CD4-positive, alpha-beta T cell (primary cell): ENCODE measurements at regions not wholly inside any gene's neighbourhood (a gene's known extent, or its start where the extent isn't known, plus 50 kb on each side); places are given as distances from the start of the nearest gene placed in this dataset.

ENCODE experiments used
- ATAC-seq: fragments of 200-7000 bp; cut with Tn5 transposase; one replicate; pipeline ENCODE4 v1.10.0; 2022; ENCODE audit warnings: mild to moderate bottlenecking; ENCODE audit not compliant: poor library complexity
- CTCF ChIA-PET: fragments of 350-600 bp; sonication (Branson Sonifier 250); formaldehyde crosslinking; loops from one replicate; lab custom pipeline; 2021; ENCODE audit warnings: antibody characterized with exemption, inconsistent platforms; lab: Charles Lee
- POLR2A ChIA-PET: fragments of 350-600 bp; sonication (Branson Sonifier 250); formaldehyde crosslinking; loops from one replicate; lab custom pipeline; 2021; ENCODE audit warnings: antibody characterized with exemption, inconsistent platforms; lab: Charles Lee
- DNase-seq, 14 experiments: peaks; one replicate each; pipeline ENCODE4 v3.0.0-alpha.2; 2013 to 2020; ENCODE audit warnings: mixed read lengths in 2 of 14
- H3K27ac ChIP-seq, 2 donors: one replicate each; pipeline versions ENCODE4 v1.5.1 to v1.7.0; 2013; ENCODE audit warnings: low read length in 2 of 2, low read depth in 1 of 2, mild to moderate bottlenecking in 1 of 2
- H3K27me3 ChIP-seq, 2 experiments: 1 replicate in 1 of 2; 2 replicates in 1 of 2; pipeline versions ENCODE4 v1.6.1 to v1.7.0; 2013; ENCODE audit warnings: low read length in 2 of 2, control low read depth in 1 of 2, mild to moderate bottlenecking in 1 of 2, moderate library complexity in 1 of 2; ENCODE audit not compliant: insufficient read depth in 2 of 2, control insufficient read depth in 1 of 2
- H3K36me3 ChIP-seq: one replicate; pipeline ENCODE4 v1.6.1; 2013; ENCODE audit warnings: low read length, control low read depth; ENCODE audit not compliant: insufficient read depth
- H3K4me1 ChIP-seq: one replicate; pipeline ENCODE4 v1.6.1; 2013; ENCODE audit warnings: low read length, control low read depth; ENCODE audit not compliant: insufficient read depth
- H3K4me3 ChIP-seq: one replicate; pipeline ENCODE4 v1.5.1; 2013; ENCODE audit warnings: mild to moderate bottlenecking, low read length, moderate library complexity
- H3K9me3 ChIP-seq, 2 experiments: 1 replicate in 1 of 2; 2 replicates in 1 of 2; pipeline versions ENCODE4 v1.6.1 to v1.7.0; 2013; ENCODE audit warnings: low read length in 2 of 2, mild to moderate bottlenecking in 2 of 2, control low read depth in 1 of 2, moderate library complexity in 1 of 2; ENCODE audit not compliant: control insufficient read depth in 1 of 2, insufficient read depth in 1 of 2
- H3K27ac Mint-ChIP-seq: one replicate; pipeline ENCODE4 v1.8.0; 2020; ENCODE audit warnings: mixed read lengths
- H3K27me3 Mint-ChIP-seq: one replicate; pipeline ENCODE4 v1.8.0; 2021; ENCODE audit warnings: mixed read lengths
- H3K36me3 Mint-ChIP-seq: one replicate; pipeline ENCODE4 v1.8.0; 2021; ENCODE audit warnings: low read depth, mixed read lengths
- H3K4me1 Mint-ChIP-seq: one replicate; pipeline ENCODE4 v1.8.0; 2021; ENCODE audit warnings: low read depth, mixed read lengths
- H3K4me3 Mint-ChIP-seq: one replicate; pipeline ENCODE4 v1.8.0; 2020; ENCODE audit warnings: mild to moderate bottlenecking, mixed read lengths
- H3K9me3 Mint-ChIP-seq: one replicate; pipeline ENCODE4 v1.8.0; 2020; ENCODE audit warnings: mixed read lengths
- CTCF ChIP-seq: fragments of 200-600 bp; IDR thresholded peaks from one replicate; pipeline ENCODE4 v1.8.0; 2022; ENCODE audit warnings: antibody characterized with exemption, mild to moderate bottlenecking
- intact Hi-C, 2 experiments: fragments of 100-400 bp; cut with DNase I in 1 of 2; cut with micrococcal nuclease in 1 of 2; formaldehyde crosslinking; loops; one replicate each; pipeline versions ENCODE4 v1.15.1 to v1.9.0; 2023 to 2025; cut with DNase I, micrococcal nuclease

GRCh38 chrX:95675794-95676193, 1008.8 kb upstream of the DIAPH2 start:
- no peaks in the 10 kb centered on the region for H3K36me3 Mint-ChIP-seq
- H3K27ac Mint-ChIP-seq, result no peak overlapping the region
- no peak for TF ChIP-seq CTCF
- POLR2A ChIA-PET, result no interaction called here
- no peak overlapping the region for H3K4me3 Mint-ChIP-seq
- H3K27ac ChIP-seq, result no peak overlapping the region
- no peaks in the 10 kb centered on the region for H3K27me3 ChIP-seq
- H3K4me3 ChIP-seq, result no peak overlapping the region
- no peaks in the 10 kb centered on the region for H3K4me1 ChIP-seq
- CTCF ChIA-PET, result no interaction called here
- H3K4me1 Mint-ChIP-seq, result no peaks in the 10 kb centered on the region
- DNase-seq (no peak), ATAC-seq (no peak)
- intact Hi-C loops, result no loop called here
- H3K27me3 Mint-ChIP-seq, result no peaks in the 10 kb centered on the region
- no peaks in the 10 kb centered on the region for H3K36me3 ChIP-seq
- H3K9me3 Mint-ChIP-seq, result no peaks in the 10 kb centered on the region
- H3K9me3 ChIP-seq, result no peaks in the 10 kb centered on the region

GRCh38 chrX:95678679-95679078, 1006.0 kb upstream of the DIAPH2 start:
- no peak overlapping the region for H3K27ac Mint-ChIP-seq
- H3K9me3 Mint-ChIP-seq, result no peaks in the 10 kb centered on the region
- intact Hi-C loops, result no loop called here
- H3K4me3 Mint-ChIP-seq, result no peak overlapping the region
- POLR2A ChIA-PET, result no interaction called here
- Histone ChIP-seq H3K36me3 (no peaks in the 10 kb centered on the region), H3K27me3 (no peaks in the 10 kb centered on the region), H3K9me3 (no peaks in the 10 kb centered on the region), H3K27ac (no peak overlapping the region), H3K4me3 (no peak overlapping the region), H3K4me1 (no peaks in the 10 kb centered on the region)
- no peaks in the 10 kb centered on the region for H3K4me1 Mint-ChIP-seq
- no peak for TF ChIP-seq CTCF
- CTCF ChIA-PET, result no interaction called here
- no peaks in the 10 kb centered on the region for H3K27me3 Mint-ChIP-seq
- ATAC-seq (no peak), DNase-seq (no peak)
- no peaks in the 10 kb centered on the region for H3K36me3 Mint-ChIP-seq

GRCh38 chrX:95693365-95693764, 991.3 kb upstream of the DIAPH2 start:
- Mint-ChIP-seq H3K27me3 (no peaks in the 10 kb centered on the region), H3K36me3 (no peaks in the 10 kb centered on the region), H3K4me3 (no peak overlapping the region), H3K9me3 (peaks cover 2% of the 10 kb centered on the region), H3K4me1 (no peaks in the 10 kb centered on the region), H3K27ac (no peak overlapping the region)
- no peak for TF ChIP-seq CTCF
- Histone ChIP-seq H3K9me3 (no peaks in the 10 kb centered on the region), H3K36me3 (no peaks in the 10 kb centered on the region), H3K27me3 (no peaks in the 10 kb centered on the region), H3K4me1 (no peaks in the 10 kb centered on the region), H3K4me3 (no peak overlapping the region), H3K27ac (no peak overlapping the region)
- ATAC-seq, result no peak
- intact Hi-C loops, result no loop called here
- no peak for DNase-seq
- ChIA-PET CTCF (no interaction called here), POLR2A (no interaction called here)
